H9 (cell line): ENCODE measurements at regions not wholly inside any gene's neighbourhood (a gene's known extent, or its start where the extent isn't known, plus 50 kb on each side); places are given as distances from the start of the nearest gene placed in this dataset.

ENCODE experiments used
- DNase-seq: peaks from one replicate; pipeline ENCODE4 v3.0.0-alpha.2; 2017
- H2AFZ ChIP-seq: one replicate; pipeline ENCODE4 v1.6.1; 2013; ENCODE audit warnings: mild to moderate bottlenecking, low read length, control low read depth, moderate library complexity
- H2AK5ac ChIP-seq: 2 replicates; pipeline ENCODE4 v1.6.1; 2013; ENCODE audit warnings: low read length, control low read depth, mixed read lengths; ENCODE audit not compliant: insufficient read length
- H2BK120ac ChIP-seq: one replicate; pipeline ENCODE4 v1.6.1; 2013; ENCODE audit warnings: low read depth, mild to moderate bottlenecking, low read length, control low read depth, inconsistent platforms; ENCODE audit not compliant: poor library complexity, severe bottlenecking
- H2BK12ac ChIP-seq: 2 replicates; pipeline ENCODE4 v1.6.1; 2013; ENCODE audit warnings: low read length, control low read depth, mixed read lengths, low read depth; ENCODE audit not compliant: insufficient read length
- H2BK15ac ChIP-seq: 2 replicates; pipeline ENCODE4 v1.6.1; 2013; ENCODE audit warnings: low read depth, low read length, control low read depth
- H2BK20ac ChIP-seq: one replicate; pipeline ENCODE4 v1.6.1; 2013; ENCODE audit warnings: low read depth, mild to moderate bottlenecking, low read length, control low read depth, inconsistent platforms; ENCODE audit not compliant: poor library complexity, severe bottlenecking
- H2BK5ac ChIP-seq: 2 replicates; pipeline ENCODE4 v1.6.1; 2013; ENCODE audit warnings: low read length, control low read depth, mixed read lengths; ENCODE audit not compliant: insufficient read length
- H3K14ac ChIP-seq: 2 replicates; pipeline ENCODE4 v1.6.1; 2013; ENCODE audit warnings: low read length, control low read depth; ENCODE audit not compliant: insufficient read depth
- H3K18ac ChIP-seq: 2 replicates; pipeline ENCODE4 v1.6.1; 2013; ENCODE audit warnings: low read depth, mild to moderate bottlenecking, mixed read lengths, low read length, control low read depth; ENCODE audit not compliant: insufficient read length
- H3K23ac ChIP-seq: 2 replicates; pipeline ENCODE4 v1.6.1; 2013; ENCODE audit warnings: low read length, control low read depth, mixed read lengths, low read depth; ENCODE audit not compliant: insufficient read length
- H3K23me2 ChIP-seq: 2 replicates; pipeline ENCODE4 v1.6.1; 2013; ENCODE audit warnings: low read depth, mild to moderate bottlenecking, mixed read lengths, low read length, control low read depth; ENCODE audit not compliant: insufficient read length, poor library complexity, severe bottlenecking
- H3K27ac ChIP-seq: 2 replicates; pipeline ENCODE4 v1.5.1; 2013; ENCODE audit warnings: low read length, control low read depth, mixed read lengths, low read depth; ENCODE audit not compliant: insufficient read length
- H3K27me3 ChIP-seq: 2 replicates; pipeline ENCODE4 v1.6.1; 2013; ENCODE audit warnings: low read length, control low read depth, inconsistent platforms; ENCODE audit not compliant: insufficient read depth
- H3K4ac ChIP-seq: 2 replicates; pipeline ENCODE4 v1.6.1; 2013; ENCODE audit warnings: low read depth, mild to moderate bottlenecking, control low read depth, inconsistent platforms, low read length, moderate library complexity
- H3K4me1 ChIP-seq: 2 replicates; pipeline ENCODE4 v1.6.1; 2013; ENCODE audit warnings: low read length, control low read depth, inconsistent platforms; ENCODE audit not compliant: insufficient read depth
- H3K4me2 ChIP-seq: 2 replicates; pipeline ENCODE4 v1.6.1; 2013; ENCODE audit warnings: low read length, control low read depth, mixed read lengths; ENCODE audit not compliant: insufficient read length, insufficient read depth
- H3K56ac ChIP-seq: 2 replicates; pipeline ENCODE4 v1.6.1; 2013; ENCODE audit warnings: low read depth, mild to moderate bottlenecking, mixed read lengths, low read length, control low read depth; ENCODE audit not compliant: insufficient read length
- H3K79me1 ChIP-seq: 2 replicates; pipeline ENCODE4 v1.6.1; 2013; ENCODE audit warnings: low read depth, mild to moderate bottlenecking, moderate library complexity, low read length, control low read depth, inconsistent platforms; ENCODE audit not compliant: insufficient read depth, poor library complexity, severe bottlenecking
- H3K79me2 ChIP-seq: 2 replicates; pipeline ENCODE4 v1.6.1; 2013; ENCODE audit warnings: low read length, control low read depth, inconsistent platforms; ENCODE audit not compliant: insufficient read depth
- H3K9ac ChIP-seq: 2 replicates; pipeline ENCODE4 v1.6.1; 2013; ENCODE audit warnings: low read length, control low read depth, mixed read lengths; ENCODE audit not compliant: insufficient read length; ENCODE audit errors: extremely low read depth
- H3K9me3 ChIP-seq: one replicate; pipeline ENCODE4 v1.6.1; 2013; ENCODE audit warnings: low read depth, low read length, inconsistent platforms; ENCODE audit not compliant: control insufficient read depth
- H3T11ph ChIP-seq: one replicate; pipeline ENCODE4 v1.6.1; 2013; ENCODE audit warnings: mild to moderate bottlenecking, low read length, control low read depth, inconsistent platforms
- H4K20me1 ChIP-seq: one replicate; pipeline ENCODE4 v1.6.1; 2013; ENCODE audit not compliant: control insufficient read depth, insufficient read length, insufficient read depth
- H4K5ac ChIP-seq: 2 replicates; pipeline ENCODE4 v1.6.1; 2013; ENCODE audit warnings: low read depth, mild to moderate bottlenecking, mixed read lengths, low read length, control low read depth; ENCODE audit not compliant: insufficient read length
- H4K8ac ChIP-seq: replicated peaks from 2 replicates; pipeline ENCODE4 v1.6.1; 2013; ENCODE audit warnings: low read length, control low read depth, mixed read lengths, low read depth; ENCODE audit not compliant: insufficient read length
- H4K91ac ChIP-seq: 2 replicates; pipeline ENCODE4 v1.6.1; 2013; ENCODE audit warnings: low read depth, mild to moderate bottlenecking, moderate library complexity, mixed read lengths, low read length, control low read depth; ENCODE audit not compliant: insufficient read length
- H3K27ac Mint-ChIP-seq, 3 experiments: 2 replicates in 2 of 3; 3 replicates in 1 of 3; pipeline ENCODE4 v1.8.0; 2020 to 2021; ENCODE audit warnings: mixed read lengths in 3 of 3, mild to moderate bottlenecking in 1 of 3, moderate library complexity in 1 of 3
- H3K27me3 Mint-ChIP-seq: 2 replicates; pipeline ENCODE4 v1.8.0; 2021; ENCODE audit warnings: low read depth, mild to moderate bottlenecking, moderate library complexity, mixed read lengths
- H3K36me3 Mint-ChIP-seq, 3 experiments: 2 replicates in 2 of 3; 3 replicates in 1 of 3; pipeline ENCODE4 v1.8.0; 2020 to 2021; ENCODE audit warnings: low read depth in 3 of 3, mixed read lengths in 3 of 3; ENCODE audit not compliant: insufficient read depth in 1 of 3
- H3K4me1 Mint-ChIP-seq, 2 experiments: 2 replicates each; pipeline ENCODE4 v1.8.0; 2020; ENCODE audit warnings: mixed read lengths in 2 of 2
- H3K4me3 Mint-ChIP-seq, 2 experiments: 2 replicates in 1 of 2; 3 replicates in 1 of 2; pipeline ENCODE4 v1.8.0; 2020 to 2021; ENCODE audit warnings: mild to moderate bottlenecking in 2 of 2, mixed read lengths in 2 of 2, moderate library complexity in 1 of 2
- H3K9me3 Mint-ChIP-seq, 2 experiments: 2 replicates in 1 of 2; 3 replicates in 1 of 2; pipeline ENCODE4 v1.8.0; 2020; ENCODE audit warnings: mild to moderate bottlenecking in 2 of 2, mixed read lengths in 2 of 2, moderate library complexity in 1 of 2
- WGBS: extraction: QIAGEN DNeasy Blood & Tissue Kit; methylation state at CpG from one replicate; pipeline ENCODE4 v1.1.7; 2013; ENCODE audit warnings: missing lambda C conversion rate, low lambda C conversion rate, mixed read lengths; ENCODE audit not compliant: insufficient read length; ENCODE audit errors: extremely low coverage; 5-methylcytosine and 5-hydroxymethylcytosine counted together
- TF ChIP-seq, protein P1 (sequence below): fragments of 200-600 bp; sonication (generic); conservative IDR thresholded peaks from 3 replicates; pipeline ENCODE4 v1.8.0; 2021; ENCODE audit warnings: antibody characterized with exemption, mild to moderate bottlenecking

DNA sequence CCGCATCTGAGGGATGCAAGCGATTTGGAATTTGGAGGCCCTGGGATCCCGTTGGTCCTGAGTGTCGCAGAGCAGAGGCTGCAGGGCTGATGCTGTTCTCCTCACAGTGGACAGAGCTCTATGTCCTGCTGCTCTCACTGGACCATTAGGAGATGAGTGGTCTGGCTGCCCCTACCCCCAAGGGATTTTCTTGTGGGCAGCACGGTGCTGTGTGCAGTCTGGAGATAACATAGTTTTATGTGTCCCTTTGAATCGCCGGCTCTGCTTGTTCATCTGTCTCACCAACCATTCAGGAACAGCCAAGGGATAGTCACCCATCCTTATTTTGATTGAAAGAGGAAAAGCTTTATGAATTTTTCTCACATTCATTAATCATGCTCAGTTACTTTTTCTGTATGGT lies 49.9 kb downstream of the CHRM3 start:
- no peak overlapping the region for H2AFZ ChIP-seq
- TF ChIP-seq, protein P1, sequence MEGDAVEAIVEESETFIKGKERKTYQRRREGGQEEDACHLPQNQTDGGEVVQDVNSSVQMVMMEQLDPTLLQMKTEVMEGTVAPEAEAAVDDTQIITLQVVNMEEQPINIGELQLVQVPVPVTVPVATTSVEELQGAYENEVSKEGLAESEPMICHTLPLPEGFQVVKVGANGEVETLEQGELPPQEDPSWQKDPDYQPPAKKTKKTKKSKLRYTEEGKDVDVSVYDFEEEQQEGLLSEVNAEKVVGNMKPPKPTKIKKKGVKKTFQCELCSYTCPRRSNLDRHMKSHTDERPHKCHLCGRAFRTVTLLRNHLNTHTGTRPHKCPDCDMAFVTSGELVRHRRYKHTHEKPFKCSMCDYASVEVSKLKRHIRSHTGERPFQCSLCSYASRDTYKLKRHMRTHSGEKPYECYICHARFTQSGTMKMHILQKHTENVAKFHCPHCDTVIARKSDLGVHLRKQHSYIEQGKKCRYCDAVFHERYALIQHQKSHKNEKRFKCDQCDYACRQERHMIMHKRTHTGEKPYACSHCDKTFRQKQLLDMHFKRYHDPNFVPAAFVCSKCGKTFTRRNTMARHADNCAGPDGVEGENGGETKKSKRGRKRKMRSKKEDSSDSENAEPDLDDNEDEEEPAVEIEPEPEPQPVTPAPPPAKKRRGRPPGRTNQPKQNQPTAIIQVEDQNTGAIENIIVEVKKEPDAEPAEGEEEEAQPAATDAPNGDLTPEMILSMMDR, result no peak

More for the DNA sequence above, 49.9 kb downstream of the CHRM3 start:
- Histone ChIP-seq H2BK15ac (no peak overlapping the region), H3K18ac (no peak overlapping the region), H4K20me1 (no peaks in the 10 kb centered on the region), H2BK20ac (no peak overlapping the region), H2BK120ac (no peak overlapping the region), H3K4me1 (no peaks in the 10 kb centered on the region), H3K23me2 (no peaks in the 10 kb centered on the region), H2AK5ac (no peak overlapping the region), H2BK5ac (no peak overlapping the region), H4K91ac (no peak overlapping the region), H2BK12ac (no peak overlapping the region), H4K8ac (no peak overlapping the region), H3K9me3 (no peaks in the 10 kb centered on the region), H3K56ac (no peak overlapping the region), H3K4ac (no peak overlapping the region), H3K79me1 (no peaks in the 10 kb centered on the region), H3K4me2 (no peak overlapping the region), H4K5ac (no peak overlapping the region), H3K23ac (no peak overlapping the region), H3K27ac (no peak overlapping the region), H3K27me3 (no peaks in the 10 kb centered on the region), H3T11ph (no peak overlapping the region), H3K79me2 (no peaks in the 10 kb centered on the region), H3K9ac (no peak overlapping the region), H3K14ac (no peak overlapping the region)
- Mint-ChIP-seq H3K27ac (no peak overlapping the region), H3K27me3 (no peaks in the 10 kb centered on the region), H3K4me3 (no peak overlapping the region), H3K4me1 (no peaks in the 10 kb centered on the region), H3K36me3 (no peaks in the 10 kb centered on the region), H3K9me3 (no peaks in the 10 kb centered on the region; a peak in 1 of 5 replicates)
- no peak for DNase-seq
- no CpG with 5 or more reads among the region's 7 CpGs for WGBS
